ENCODE measurements at regions not wholly inside any gene's neighbourhood (a gene's known extent, or its start where the extent isn't known, plus 50 kb on each side); places are given as distances from the start of the nearest gene placed in this dataset.

DNA sequence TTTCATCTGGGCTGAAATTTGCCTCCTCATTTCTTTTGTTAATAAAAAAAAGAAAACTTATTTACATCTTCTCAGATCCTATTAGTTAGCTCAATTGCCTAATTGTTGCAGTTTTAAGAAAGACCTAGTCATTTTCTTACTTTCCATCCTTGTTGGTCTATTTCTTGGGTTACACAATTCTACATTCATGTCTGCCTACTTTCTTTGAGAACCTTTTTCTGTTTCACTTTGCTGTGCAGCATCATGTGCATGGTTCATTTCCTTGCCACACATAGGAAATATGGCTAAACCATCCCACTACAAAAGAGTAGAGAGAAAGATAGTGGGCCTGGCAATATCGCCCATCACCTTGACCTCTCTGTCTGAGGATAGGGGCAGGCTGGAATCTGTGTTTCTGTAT is 780.7 kb upstream of the FANCL start:
- intact Hi-C loops (cut with DNase I, micrococcal nuclease): loop anchor here in 1 of 2 donors (10.0 kb wide), 1 partner anchor 1533 kb away; the partner anchor contains the start of gene BCL11A
- TF ChIP-seq, protein P1, sequence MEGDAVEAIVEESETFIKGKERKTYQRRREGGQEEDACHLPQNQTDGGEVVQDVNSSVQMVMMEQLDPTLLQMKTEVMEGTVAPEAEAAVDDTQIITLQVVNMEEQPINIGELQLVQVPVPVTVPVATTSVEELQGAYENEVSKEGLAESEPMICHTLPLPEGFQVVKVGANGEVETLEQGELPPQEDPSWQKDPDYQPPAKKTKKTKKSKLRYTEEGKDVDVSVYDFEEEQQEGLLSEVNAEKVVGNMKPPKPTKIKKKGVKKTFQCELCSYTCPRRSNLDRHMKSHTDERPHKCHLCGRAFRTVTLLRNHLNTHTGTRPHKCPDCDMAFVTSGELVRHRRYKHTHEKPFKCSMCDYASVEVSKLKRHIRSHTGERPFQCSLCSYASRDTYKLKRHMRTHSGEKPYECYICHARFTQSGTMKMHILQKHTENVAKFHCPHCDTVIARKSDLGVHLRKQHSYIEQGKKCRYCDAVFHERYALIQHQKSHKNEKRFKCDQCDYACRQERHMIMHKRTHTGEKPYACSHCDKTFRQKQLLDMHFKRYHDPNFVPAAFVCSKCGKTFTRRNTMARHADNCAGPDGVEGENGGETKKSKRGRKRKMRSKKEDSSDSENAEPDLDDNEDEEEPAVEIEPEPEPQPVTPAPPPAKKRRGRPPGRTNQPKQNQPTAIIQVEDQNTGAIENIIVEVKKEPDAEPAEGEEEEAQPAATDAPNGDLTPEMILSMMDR (IDR thresholded peaks at IDR 0.05): no peak

GRCh38 chr2:59019566-59020159 is 778.5 kb upstream of the FANCL start:
- intact Hi-C loops (cut with DNase I, micrococcal nuclease): loop anchor here in 1 of 2 donors (10.0 kb wide), 1 partner anchor 1535 kb away; the partner anchor contains the start of gene BCL11A
- H3K4me1 ChIP-seq (ENCODE audit: low read depth): no peaks in the 10 kb centered on the region
- no peak for ATAC-seq
- DNase-seq: no peak
- TF ChIP-seq, protein P1 (IDR thresholded peaks at IDR 0.05): no peak
- H3K9me3 ChIP-seq: no peaks in the 10 kb centered on the region
- H3K36me3 ChIP-seq (ENCODE audit: low read depth): no peaks in the 10 kb centered on the region
- no peak overlapping the region for H3K4me3 ChIP-seq

More for the DNA sequence above, 780.7 kb upstream of the FANCL start:
- DNase-seq (no peak), ATAC-seq (no peak)
- Histone ChIP-seq H3K4me3 (no peak overlapping the region), H3K4me1 (ENCODE audit: low read depth) (no peaks in the 10 kb centered on the region), H3K9me3 (no peaks in the 10 kb centered on the region), H3K36me3 (ENCODE audit: low read depth) (no peaks in the 10 kb centered on the region)

DNA sequence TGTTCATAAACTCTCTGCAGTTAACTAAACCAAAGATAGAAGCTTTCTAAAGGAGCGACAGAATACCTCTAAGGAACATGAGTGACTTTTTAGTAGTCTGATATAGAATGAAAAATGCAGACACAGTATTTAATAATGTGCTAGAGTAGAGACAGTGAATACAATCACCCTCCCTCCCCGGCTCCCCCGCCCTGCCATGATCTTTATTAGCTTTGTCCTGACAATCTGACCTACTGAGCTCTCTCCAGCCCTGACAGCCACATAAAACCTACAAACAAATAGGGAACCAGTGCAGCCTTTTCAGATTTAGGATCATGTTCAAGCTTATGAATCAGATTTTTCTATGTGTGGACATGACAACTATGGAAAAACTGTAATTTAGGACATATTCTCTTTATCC is 777.6 kb upstream of the FANCL start:
- ATAC-seq (no peak), DNase-seq (no peak)
- intact Hi-C loops (cut with DNase I, micrococcal nuclease): no loop called here
- no peaks in the 10 kb centered on the region for H3K4me1 ChIP-seq (ENCODE audit: low read depth)
- no peaks in the 10 kb centered on the region for H3K36me3 ChIP-seq (ENCODE audit: low read depth)
- no peaks in the 10 kb centered on the region for H3K9me3 ChIP-seq
- no peak overlapping the region for H3K4me3 ChIP-seq
- TF ChIP-seq, protein P1 (IDR thresholded peaks at IDR 0.05): no peak

DNA sequence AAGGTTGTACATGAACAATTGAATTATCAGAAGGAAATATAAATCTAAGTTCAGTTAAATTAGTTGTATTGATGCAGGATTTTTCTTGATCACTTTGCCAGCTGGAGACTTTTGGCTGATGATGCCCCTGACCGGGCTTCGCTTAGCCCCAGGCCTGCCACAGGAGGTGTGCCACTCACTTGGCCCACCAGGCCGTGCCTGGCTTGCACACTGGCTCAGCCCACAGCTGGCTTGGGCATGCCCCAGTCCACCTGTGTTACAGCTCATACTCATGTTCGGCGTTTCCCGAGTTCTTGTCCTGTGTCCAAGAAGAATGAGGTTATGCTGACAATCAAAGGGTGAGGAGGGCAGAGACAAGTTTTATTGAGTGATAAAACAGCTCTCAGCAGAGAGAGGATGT is 773.9 kb upstream of the FANCL start:
- ATAC-seq: no peak
- TF ChIP-seq, protein P1 (IDR thresholded peaks at IDR 0.05): no peak

GRCh38 chr2:59012971-59013370 is 771.8 kb upstream of the FANCL start:
- H3K4me3 ChIP-seq: no peak overlapping the region
- H3K9me3 ChIP-seq: no peaks in the 10 kb centered on the region
- no peak for DNase-seq
- intact Hi-C loops (cut with DNase I, micrococcal nuclease): no loop called here
- H3K4me1 ChIP-seq (ENCODE audit: low read depth): no peaks in the 10 kb centered on the region
- TF ChIP-seq, protein P1 (IDR thresholded peaks at IDR 0.05): no peak
- no peaks in the 10 kb centered on the region for H3K36me3 ChIP-seq (ENCODE audit: low read depth)
- ATAC-seq: no peak

More for the DNA sequence above, 773.9 kb upstream of the FANCL start:
- intact Hi-C loops (cut with DNase I, micrococcal nuclease): no loop called here
- Histone ChIP-seq H3K4me1 (ENCODE audit: low read depth) (no peaks in the 10 kb centered on the region), H3K9me3 (no peaks in the 10 kb centered on the region), H3K4me3 (no peak overlapping the region), H3K36me3 (ENCODE audit: low read depth) (no peaks in the 10 kb centered on the region)
- no peak for DNase-seq
